ENCODE measurements at regions not wholly inside any gene's neighbourhood (a gene's known extent, or its start where the extent isn't known, plus 50 kb on each side); places are given as distances from the start of the nearest gene placed in this dataset.

DNA sequence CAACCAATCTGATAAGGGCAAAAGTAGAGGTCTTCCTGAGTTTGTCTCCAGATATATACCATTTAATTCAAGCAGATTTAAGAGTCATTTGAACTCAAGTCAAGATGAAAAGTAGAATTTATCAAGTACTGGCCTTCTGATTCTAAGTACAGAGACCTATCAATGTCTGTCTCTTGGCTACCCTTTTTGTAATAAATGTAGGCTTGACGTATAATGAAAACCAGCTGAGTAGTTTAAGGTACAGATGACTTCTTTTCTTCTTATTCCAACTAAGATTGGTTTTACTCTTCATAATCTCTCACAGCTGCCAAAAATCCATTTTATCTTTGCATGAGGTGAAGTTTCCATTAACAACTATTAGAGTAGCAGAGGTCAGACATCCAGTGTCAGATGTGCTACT is 867.6 kb downstream of the FAT4 start:
- Histone ChIP-seq H3K9ac (ENCODE audit: low read length) (no peak overlapping the region), H3K27me3 (ENCODE audit: low read depth, low read length) (no peaks in the 10 kb centered on the region)

DNA sequence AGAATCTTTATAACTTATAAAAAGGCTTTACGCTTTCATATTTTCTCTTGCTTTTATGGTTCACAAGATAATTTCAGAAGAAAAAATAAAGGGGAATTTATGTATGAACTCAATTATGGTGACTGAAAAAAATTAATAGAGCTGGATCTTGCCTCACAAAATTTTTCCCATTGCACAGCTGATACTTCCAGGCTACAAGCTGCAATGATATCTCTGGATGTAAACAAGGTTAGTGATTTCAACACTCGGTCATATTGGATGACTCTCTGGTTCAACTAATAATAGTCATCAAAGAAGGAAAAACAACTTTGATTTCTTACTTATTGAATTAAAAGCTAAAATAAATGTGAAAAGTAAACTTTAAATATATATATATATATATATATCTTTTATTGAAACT is 868.0 kb downstream of the FAT4 start:
- Histone ChIP-seq H3K27me3 (ENCODE audit: low read depth, low read length) (no peaks in the 10 kb centered on the region), H3K79me2 (ENCODE audit: low read length) (no peaks in the 10 kb centered on the region), H3K9me3 (ENCODE audit: insufficient read depth, low read length) (no peaks in the 10 kb centered on the region), H4K20me1 (ENCODE audit: insufficient read depth, low read length) (no peaks in the 10 kb centered on the region), H3K36me3 (replicated peaks; ENCODE audit: low read depth, low read length) (no peaks in the 10 kb centered on the region), H3K4me3 (ENCODE audit: low read length) (no peak overlapping the region), H3K9ac (ENCODE audit: low read length) (no peak overlapping the region), H3K4me2 (ENCODE audit: low read length) (no peak overlapping the region), H2AFZ (ENCODE audit: low read depth, low read length) (no peak overlapping the region), H3K27ac (ENCODE audit: low read length) (no peak overlapping the region), H3K4me1 (ENCODE audit: low read length) (no peaks in the 10 kb centered on the region)
- TF ChIP-seq CTCF (IDR thresholded peaks at IDR 0.05; ENCODE audit: low read depth, low read length) (no peak), EZH2phosphoT487 (IDR thresholded peaks at IDR 0.05; ENCODE audit: low read depth) (no peak)

More for the DNA sequence above, 867.6 kb downstream of the FAT4 start:
- Histone ChIP-seq H3K79me2 (ENCODE audit: low read length) (no peaks in the 10 kb centered on the region), H3K36me3 (replicated peaks; ENCODE audit: low read depth, low read length) (no peaks in the 10 kb centered on the region), H3K4me2 (ENCODE audit: low read length) (no peak overlapping the region), H3K9me3 (ENCODE audit: insufficient read depth, low read length) (no peaks in the 10 kb centered on the region), H3K27ac (ENCODE audit: low read length) (no peak overlapping the region), H2AFZ (ENCODE audit: low read depth, low read length) (no peak overlapping the region), H4K20me1 (ENCODE audit: insufficient read depth, low read length) (no peaks in the 10 kb centered on the region), H3K4me3 (ENCODE audit: low read length) (no peak overlapping the region), H3K4me1 (ENCODE audit: low read length) (no peaks in the 10 kb centered on the region)
- TF ChIP-seq EZH2phosphoT487 (IDR thresholded peaks at IDR 0.05; ENCODE audit: low read depth) (no peak), CTCF (IDR thresholded peaks at IDR 0.05; ENCODE audit: low read depth, low read length) (no peak)

- Histone ChIP-seq H3K36me3 (replicated peaks; ENCODE audit: low read depth, low read length) (no peaks in the 10 kb centered on the region), H3K27ac (ENCODE audit: low read length) (no peak overlapping the region), H3K27me3 (ENCODE audit: low read depth, low read length) (no peaks in the 10 kb centered on the region), H3K9ac (ENCODE audit: low read length) (no peak overlapping the region), H4K20me1 (ENCODE audit: insufficient read depth, low read length) (no peaks in the 10 kb centered on the region), H3K4me2 (ENCODE audit: low read length) (no peak overlapping the region), H3K4me1 (ENCODE audit: low read length) (no peaks in the 10 kb centered on the region), H3K79me2 (ENCODE audit: low read length) (no peaks in the 10 kb centered on the region), H3K4me3 (ENCODE audit: low read length) (no peak overlapping the region), H2AFZ (ENCODE audit: low read depth, low read length) (no peak overlapping the region), H3K9me3 (ENCODE audit: insufficient read depth, low read length) (no peaks in the 10 kb centered on the region)
- TF ChIP-seq CTCF (IDR thresholded peaks at IDR 0.05; ENCODE audit: low read depth, low read length), result no peak
- TF ChIP-seq EZH2phosphoT487 (IDR thresholded peaks at IDR 0.05; ENCODE audit: low read depth), result no peak
These were observed 868.5 kb downstream of the FAT4 start for GRCh38 chr4:126183206-126183605.

GRCh38 chr4:126191536-126191935 is 876.8 kb downstream of the FAT4 start:
- Histone ChIP-seq H3K9me3 (ENCODE audit: insufficient read depth, low read length) (no peaks in the 10 kb centered on the region), H3K79me2 (ENCODE audit: low read length) (no peaks in the 10 kb centered on the region), H3K27ac (ENCODE audit: low read length) (no peak overlapping the region), H3K4me1 (ENCODE audit: low read length) (no peaks in the 10 kb centered on the region), H3K4me2 (ENCODE audit: low read length) (no peak overlapping the region), H3K4me3 (ENCODE audit: low read length) (no peak overlapping the region), H3K9ac (ENCODE audit: low read length) (no peak overlapping the region), H3K27me3 (ENCODE audit: low read depth, low read length) (no peaks in the 10 kb centered on the region), H4K20me1 (ENCODE audit: insufficient read depth, low read length) (no peaks in the 10 kb centered on the region), H3K36me3 (replicated peaks; ENCODE audit: low read depth, low read length) (no peaks in the 10 kb centered on the region), H2AFZ (ENCODE audit: low read depth, low read length) (no peak overlapping the region)
- TF ChIP-seq EZH2phosphoT487 (IDR thresholded peaks at IDR 0.05; ENCODE audit: low read depth) (no peak), CTCF (IDR thresholded peaks at IDR 0.05; ENCODE audit: low read depth, low read length) (no peak)
